B cell (primary cell): ENCODE measurements at regions not wholly inside any gene's neighbourhood (a gene's known extent, or its start where the extent isn't known, plus 50 kb on each side); places are given as distances from the start of the nearest gene placed in this dataset.
A peak's percentile ranks its signal among the peaks of the same experiment; 100 is the strongest.

ENCODE experiments used
- ATAC-seq: fragments of 200-7000 bp; cut with Tn5 transposase; one replicate; pipeline ENCODE4 v1.10.0; 2021; ENCODE audit warnings: low read depth, mild to moderate bottlenecking, moderate number of reproducible peaks, moderate library complexity
- CTCF ChIA-PET: fragments of 350-600 bp; sonication (Branson Sonifier 250); formaldehyde crosslinking; loops from one replicate; lab custom pipeline; 2021; ENCODE audit warnings: antibody characterized with exemption, inconsistent platforms; lab: Charles Lee
- POLR2A ChIA-PET: fragments of 350-600 bp; sonication (Branson Sonifier 250); formaldehyde crosslinking; loops from one replicate; lab custom pipeline; 2021; ENCODE audit warnings: antibody characterized with exemption; lab: Charles Lee
- DNase-seq: peaks from one replicate; pipeline ENCODE4 v3.0.0; 2013
- H2AFZ ChIP-seq: 2 replicates; pipeline ENCODE4 v1.6.1; 2012; ENCODE audit warnings: mild to moderate bottlenecking, low read depth, low read length; ENCODE audit not compliant: insufficient read depth, poor library complexity, severe bottlenecking
- H3K27ac ChIP-seq, 2 donors: 1 replicate in 1 of 2; 2 replicates in 1 of 2; pipeline ENCODE4 v1.5.1; 2012 to 2013; ENCODE audit warnings: low read length in 2 of 2, mild to moderate bottlenecking in 2 of 2, moderate library complexity in 1 of 2
- H3K27me3 ChIP-seq, 4 experiments: fragments of 200-600 bp in 1 of 4; sonication (generic) in 1 of 4; replicated peaks in 1 of 4; 1 replicate in 2 of 4; 2 replicates in 2 of 4; pipeline versions ENCODE4 v1.6.1 to v1.7.0; 2013 to 2016; ENCODE audit warnings: low read length in 3 of 4, mild to moderate bottlenecking in 2 of 4, mixed read lengths in 1 of 4, moderate library complexity in 1 of 4; ENCODE audit not compliant: insufficient read depth in 4 of 4, control insufficient read depth in 3 of 4; ENCODE audit errors: control extremely low read depth in 1 of 4
- H3K36me3 ChIP-seq, 2 experiments: replicated peaks in 1 of 2; 1 replicate in 1 of 2; 2 replicates in 1 of 2; pipeline versions ENCODE4 v1.6.1 to v1.7.1; 2013; ENCODE audit warnings: low read length in 1 of 2; ENCODE audit not compliant: insufficient read depth in 2 of 2, control insufficient read depth in 1 of 2; ENCODE audit errors: control extremely low read depth in 1 of 2, extremely low read depth in 1 of 2
- H3K4me1 ChIP-seq, 2 donors: fragments of 200-600 bp in 1 of 2; sonication (generic) in 1 of 2; 1 replicate in 1 of 2; 2 replicates in 1 of 2; pipeline versions ENCODE4 v1.5.1 to v1.6.1; 2013 to 2017; ENCODE audit warnings: low read length in 2 of 2; ENCODE audit not compliant: control insufficient read depth in 2 of 2, insufficient read depth in 2 of 2
- H3K4me2 ChIP-seq: replicated peaks from 2 replicates; pipeline ENCODE3; 2012; ENCODE audit warnings: mild to moderate bottlenecking, low read depth, low read length; ENCODE audit not compliant: poor library complexity, severe bottlenecking
- H3K4me3 ChIP-seq, 5 experiments: fragments of 200-600 bp in 1 of 5; sonication (generic) in 1 of 5; 1 replicate in 3 of 5; 2 replicates in 2 of 5; pipeline versions ENCODE4 v1.5.1 to v1.7.0; 2011 to 2016; ENCODE audit warnings: low read length in 4 of 5, mild to moderate bottlenecking in 4 of 5, low read depth in 2 of 5, control low read depth in 1 of 5, moderate library complexity in 1 of 5; ENCODE audit not compliant: insufficient read depth in 1 of 5; ENCODE audit errors: control extremely low read depth in 1 of 5, extremely low read depth in 1 of 5
- H3K79me2 ChIP-seq: fragments of 200-600 bp; sonication (generic); one replicate; pipeline ENCODE4 v1.6.0; 2016; ENCODE audit warnings: low read length; ENCODE audit not compliant: control insufficient read depth, insufficient read depth
- H3K9ac ChIP-seq: fragments of 200-600 bp; sonication (generic); 2 replicates; pipeline ENCODE4 v1.6.1; 2017; ENCODE audit warnings: mild to moderate bottlenecking, low read length, moderate library complexity
- H3K9me3 ChIP-seq, 3 donors: one replicate each; pipeline versions ENCODE4 v1.6.1 to v1.7.1; 2013; ENCODE audit warnings: low read length in 2 of 3; ENCODE audit not compliant: control insufficient read depth in 2 of 3, insufficient read depth in 1 of 3; ENCODE audit errors: control extremely low read depth in 1 of 3
- H4K20me1 ChIP-seq: 2 replicates; pipeline ENCODE4 v1.6.0; 2012; ENCODE audit warnings: mild to moderate bottlenecking, low read length; ENCODE audit not compliant: insufficient read depth, control insufficient read depth, poor library complexity, severe bottlenecking
- H3K27ac Mint-ChIP-seq: one replicate; pipeline ENCODE4 v1.8.0; 2021; ENCODE audit warnings: mixed read lengths
- H3K27me3 Mint-ChIP-seq: one replicate; pipeline ENCODE4 v1.8.0; 2021; ENCODE audit warnings: mixed read lengths
- H3K4me1 Mint-ChIP-seq: one replicate; pipeline ENCODE4 v1.8.0; 2021; ENCODE audit warnings: mixed read lengths
- H3K4me3 Mint-ChIP-seq: one replicate; pipeline ENCODE4 v1.8.0; 2021; ENCODE audit warnings: mixed read lengths
- H3K9me3 Mint-ChIP-seq: one replicate; pipeline ENCODE4 v1.8.0; 2022; ENCODE audit warnings: mixed read lengths; ENCODE audit not compliant: insufficient read depth
- EZH2 ChIP-seq: IDR thresholded peaks from 2 replicates; pipeline ENCODE4 v1.6.1; 2012; ENCODE audit warnings: borderline replicate concordance, low read depth, mild to moderate bottlenecking, moderate library complexity, low read length; ENCODE audit not compliant: insufficient read depth, poor library complexity, severe bottlenecking
- WGBS: methylation state at CpG from one replicate; pipeline ENCODE4 v1.1.5; 2013; ENCODE audit warnings: missing lambda C conversion rate; ENCODE audit not compliant: insufficient coverage; 5-methylcytosine and 5-hydroxymethylcytosine counted together
- intact Hi-C: fragments of 100-400 bp; cut with micrococcal nuclease; formaldehyde crosslinking; loops from one replicate; pipeline ENCODE4 v1.10.0; 2022
- TF ChIP-seq, protein P1 (sequence below): fragments of 200-600 bp; IDR thresholded peaks from one replicate; pipeline ENCODE4 v1.8.0; 2022; ENCODE audit warnings: antibody characterized with exemption, mild to moderate bottlenecking

DNA sequence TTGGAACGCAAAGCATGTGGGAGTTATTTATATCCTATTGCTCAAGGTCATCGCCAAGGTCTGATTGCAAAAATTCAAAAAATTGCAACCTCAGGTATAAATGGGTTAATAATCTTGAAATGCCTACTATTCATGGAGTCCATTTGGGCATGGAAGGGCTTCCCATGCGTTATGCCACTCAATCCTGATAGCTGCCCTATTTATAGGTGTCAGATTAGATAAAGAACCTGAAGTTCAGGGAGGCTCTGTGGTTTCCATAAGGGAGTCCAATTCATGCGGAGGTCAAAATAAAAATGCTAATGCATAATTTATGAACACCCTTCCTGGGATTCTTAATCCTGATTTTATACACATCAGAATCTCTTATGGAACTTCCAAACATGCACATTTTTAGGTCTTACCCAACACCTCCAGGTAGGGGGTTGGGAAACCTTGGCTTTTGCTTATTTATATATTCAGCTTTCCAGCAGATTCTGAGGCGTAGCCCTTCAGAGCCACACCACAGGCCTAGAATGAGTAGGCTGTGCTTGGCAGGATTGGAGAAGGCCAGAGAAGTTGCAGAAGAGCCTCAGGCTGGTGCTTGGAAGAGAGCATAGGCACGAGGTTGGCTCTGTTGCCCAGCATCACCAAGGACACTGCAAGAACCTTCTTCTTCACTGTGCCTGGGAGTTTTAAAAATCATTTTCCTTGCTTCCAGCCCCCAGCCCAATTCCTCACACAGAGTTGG lies 324.4 kb upstream of the CFAP20DC start:
- ChIA-PET CTCF (no interaction called here), POLR2A (no interaction called here)
- H3K36me3 ChIP-seq: no peaks in the 10 kb centered on the region
- ATAC-seq: no peak
- H4K20me1 ChIP-seq: no peaks in the 10 kb centered on the region
- H3K4me1 ChIP-seq: peaks cover 9 to 10% of the 10 kb centered on the region in 2 donors
- Mint-ChIP-seq H3K4me3 (peak overlapping the region; percentile 40), H3K9me3 (no peaks in the 10 kb centered on the region), H3K27ac (no peak overlapping the region), H3K27me3 (no peaks in the 10 kb centered on the region), H3K4me1 (peaks cover 35% of the 10 kb centered on the region)
- H3K4me3 ChIP-seq: no peak overlapping the region
- peak overlapping the region in 1 of 2 donors; percentile 35 for H3K27ac ChIP-seq
- WGBS: 52% methylated on average over 3 of the region's 6 CpGs
- no peaks in the 10 kb centered on the region for H3K79me2 ChIP-seq
- no peaks in the 10 kb centered on the region for H3K9me3 ChIP-seq
- no peaks in the 10 kb centered on the region for H3K27me3 ChIP-seq
- DNase-seq: no peak
- peak overlapping the region; percentile 27 for H3K9ac ChIP-seq
- no peak overlapping the region for H2AFZ ChIP-seq
- TF ChIP-seq, protein P1, sequence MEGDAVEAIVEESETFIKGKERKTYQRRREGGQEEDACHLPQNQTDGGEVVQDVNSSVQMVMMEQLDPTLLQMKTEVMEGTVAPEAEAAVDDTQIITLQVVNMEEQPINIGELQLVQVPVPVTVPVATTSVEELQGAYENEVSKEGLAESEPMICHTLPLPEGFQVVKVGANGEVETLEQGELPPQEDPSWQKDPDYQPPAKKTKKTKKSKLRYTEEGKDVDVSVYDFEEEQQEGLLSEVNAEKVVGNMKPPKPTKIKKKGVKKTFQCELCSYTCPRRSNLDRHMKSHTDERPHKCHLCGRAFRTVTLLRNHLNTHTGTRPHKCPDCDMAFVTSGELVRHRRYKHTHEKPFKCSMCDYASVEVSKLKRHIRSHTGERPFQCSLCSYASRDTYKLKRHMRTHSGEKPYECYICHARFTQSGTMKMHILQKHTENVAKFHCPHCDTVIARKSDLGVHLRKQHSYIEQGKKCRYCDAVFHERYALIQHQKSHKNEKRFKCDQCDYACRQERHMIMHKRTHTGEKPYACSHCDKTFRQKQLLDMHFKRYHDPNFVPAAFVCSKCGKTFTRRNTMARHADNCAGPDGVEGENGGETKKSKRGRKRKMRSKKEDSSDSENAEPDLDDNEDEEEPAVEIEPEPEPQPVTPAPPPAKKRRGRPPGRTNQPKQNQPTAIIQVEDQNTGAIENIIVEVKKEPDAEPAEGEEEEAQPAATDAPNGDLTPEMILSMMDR: no peak
- TF ChIP-seq EZH2: no peak
- peak overlapping the region; percentile 39 for H3K4me2 ChIP-seq
- intact Hi-C loops: no loop called here

DNA sequence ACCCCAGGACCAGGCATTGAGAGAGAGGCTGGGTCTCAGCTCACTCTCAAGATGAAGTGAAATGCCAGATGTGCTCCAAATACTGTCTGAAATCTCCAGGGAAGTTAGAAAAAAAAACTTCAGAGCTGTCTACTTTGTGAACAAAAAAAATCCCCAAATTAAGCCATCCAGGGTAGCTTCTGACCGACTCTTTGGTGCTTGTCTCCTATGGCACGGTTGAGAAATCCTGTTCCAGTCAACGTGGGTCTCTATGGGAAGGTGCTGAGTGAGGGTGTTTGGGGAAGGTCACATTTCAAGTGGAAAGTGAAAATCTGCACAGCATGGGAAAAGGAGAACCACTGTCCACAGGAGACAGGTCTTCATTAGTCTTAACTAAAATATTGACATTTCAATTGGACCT lies 322.5 kb upstream of the CFAP20DC start:
- CTCF ChIA-PET: no interaction called here

More for the DNA sequence above, 322.5 kb upstream of the CFAP20DC start:
- Histone ChIP-seq H3K9ac (no peak overlapping the region), H3K79me2 (no peaks in the 10 kb centered on the region), H2AFZ (no peak overlapping the region), H3K27ac (no peak overlapping the region), H3K36me3 (no peaks in the 10 kb centered on the region), H3K4me1 (peaks cover 13 to 19% of the 10 kb centered on the region in 2 donors), H3K9me3 (no peaks in the 10 kb centered on the region), H4K20me1 (no peaks in the 10 kb centered on the region), H3K4me2 (no peak overlapping the region), H3K27me3 (no peaks in the 10 kb centered on the region), H3K4me3 (no peak overlapping the region)
- no peak for TF ChIP-seq EZH2
- TF ChIP-seq, protein P1: no peak
- H3K4me3 Mint-ChIP-seq: no peak overlapping the region
- no peaks in the 10 kb centered on the region for H3K27me3 Mint-ChIP-seq
- DNase-seq (no peak), ATAC-seq (no peak)
- H3K27ac Mint-ChIP-seq: no peak overlapping the region
- POLR2A ChIA-PET: no interaction called here
- no peaks in the 10 kb centered on the region for H3K9me3 Mint-ChIP-seq
- intact Hi-C loops: no loop called here
- WGBS: 37% methylated on average over 3 of the region's 3 CpGs
- peaks cover 47% of the 10 kb centered on the region for H3K4me1 Mint-ChIP-seq
